Upper lobe of right lung (tissue), 1 donor: ENCODE measurements at regions not wholly inside any gene's neighbourhood (a gene's known extent, or its start where the extent isn't known, plus 50 kb on each side); places are given as distances from the start of the nearest gene placed in this dataset.
"Not testable (repeated sequence)": the region's sequence is repeated elsewhere in the genome, so short reads cannot be mapped to it uniquely, and the experiment has no call there.

Experiments used
- ATAC-seq: fragments of 200-7000 bp; cut with Tn5 transposase; one replicate; pipeline ENCODE4 v1.9.1; 2020; ENCODE audit warnings: mild to moderate bottlenecking, moderate library complexity
- DNase-seq: peaks from one replicate; pipeline ENCODE4 v3.0.0-alpha.2; 2020
- H3K27ac ChIP-seq: fragments of 200-600 bp; one replicate; pipeline ENCODE4 v1.8.0; 2022
- H3K27me3 ChIP-seq: fragments of 200-600 bp; one replicate; pipeline ENCODE4 v1.8.0; 2022; ENCODE audit warnings: mild to moderate bottlenecking
- H3K36me3 ChIP-seq: fragments of 200-600 bp; one replicate; pipeline ENCODE4 v1.8.0; 2022
- H3K4me1 ChIP-seq: fragments of 200-600 bp; one replicate; pipeline ENCODE4 v1.8.0; 2022
- H3K4me3 ChIP-seq: fragments of 200-600 bp; one replicate; pipeline ENCODE4 v1.8.0; 2022; ENCODE audit warnings: mild to moderate bottlenecking
- H3K9me3 ChIP-seq: fragments of 200-600 bp; one replicate; pipeline ENCODE4 v1.8.0; 2022
- intact Hi-C: fragments of 100-400 bp; cut with DNase I; formaldehyde crosslinking; loops from one replicate; pipeline ENCODE4 v1.11.0; 2022
- TF ChIP-seq, protein P1 (sequence below): fragments of 200-600 bp; IDR thresholded peaks from one replicate; pipeline ENCODE4 v1.8.0; 2022; ENCODE audit warnings: antibody characterized with exemption
- donor health status: DM: no; HTN: yes; CAD: no; lungs with severe emphysema.

DNA sequence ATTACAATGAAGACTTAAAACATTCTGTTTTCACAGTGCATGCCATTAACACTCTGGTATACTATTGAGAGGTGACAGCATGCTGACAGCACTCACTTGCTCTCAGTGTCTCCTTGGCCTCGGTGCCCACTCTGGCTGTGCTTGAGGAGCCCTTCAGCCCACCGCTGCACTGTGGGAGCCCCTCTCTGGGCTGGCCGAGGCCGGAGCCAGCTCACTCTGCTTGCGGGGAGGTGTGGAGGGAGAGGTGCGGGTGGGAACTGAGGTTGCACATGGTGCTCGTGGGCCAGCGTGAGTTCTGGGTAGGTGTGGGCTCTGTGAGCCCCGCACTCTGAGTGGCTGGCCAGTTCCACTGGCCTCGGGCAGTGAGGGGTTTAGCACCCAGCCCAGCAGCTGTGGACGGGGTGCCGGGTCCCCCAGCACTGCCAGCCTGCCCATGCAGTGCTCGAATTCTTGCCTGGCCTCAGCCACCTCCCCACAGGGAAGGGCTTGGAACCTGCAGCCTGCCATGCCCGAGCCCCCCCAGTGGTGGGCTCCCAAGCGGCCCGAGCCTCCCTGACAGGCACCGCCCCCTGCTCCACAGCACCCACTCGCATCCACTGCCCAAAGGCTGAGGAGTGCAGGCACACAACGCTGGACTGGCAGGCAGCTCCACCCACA is 135.3 kb upstream of the AR start:
- intact Hi-C loops: no loop called here
- Histone ChIP-seq H3K36me3 (no peaks in the 10 kb centered on the region), H3K27ac (no peak overlapping the region), H3K4me3 (no peak overlapping the region), H3K27me3 (no peaks in the 10 kb centered on the region), H3K9me3 (no peaks in the 10 kb centered on the region), H3K4me1 (no peaks in the 10 kb centered on the region)
- TF ChIP-seq, protein P1, sequence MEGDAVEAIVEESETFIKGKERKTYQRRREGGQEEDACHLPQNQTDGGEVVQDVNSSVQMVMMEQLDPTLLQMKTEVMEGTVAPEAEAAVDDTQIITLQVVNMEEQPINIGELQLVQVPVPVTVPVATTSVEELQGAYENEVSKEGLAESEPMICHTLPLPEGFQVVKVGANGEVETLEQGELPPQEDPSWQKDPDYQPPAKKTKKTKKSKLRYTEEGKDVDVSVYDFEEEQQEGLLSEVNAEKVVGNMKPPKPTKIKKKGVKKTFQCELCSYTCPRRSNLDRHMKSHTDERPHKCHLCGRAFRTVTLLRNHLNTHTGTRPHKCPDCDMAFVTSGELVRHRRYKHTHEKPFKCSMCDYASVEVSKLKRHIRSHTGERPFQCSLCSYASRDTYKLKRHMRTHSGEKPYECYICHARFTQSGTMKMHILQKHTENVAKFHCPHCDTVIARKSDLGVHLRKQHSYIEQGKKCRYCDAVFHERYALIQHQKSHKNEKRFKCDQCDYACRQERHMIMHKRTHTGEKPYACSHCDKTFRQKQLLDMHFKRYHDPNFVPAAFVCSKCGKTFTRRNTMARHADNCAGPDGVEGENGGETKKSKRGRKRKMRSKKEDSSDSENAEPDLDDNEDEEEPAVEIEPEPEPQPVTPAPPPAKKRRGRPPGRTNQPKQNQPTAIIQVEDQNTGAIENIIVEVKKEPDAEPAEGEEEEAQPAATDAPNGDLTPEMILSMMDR: no peak
- ATAC-seq (no peak), DNase-seq (no peak)

DNA sequence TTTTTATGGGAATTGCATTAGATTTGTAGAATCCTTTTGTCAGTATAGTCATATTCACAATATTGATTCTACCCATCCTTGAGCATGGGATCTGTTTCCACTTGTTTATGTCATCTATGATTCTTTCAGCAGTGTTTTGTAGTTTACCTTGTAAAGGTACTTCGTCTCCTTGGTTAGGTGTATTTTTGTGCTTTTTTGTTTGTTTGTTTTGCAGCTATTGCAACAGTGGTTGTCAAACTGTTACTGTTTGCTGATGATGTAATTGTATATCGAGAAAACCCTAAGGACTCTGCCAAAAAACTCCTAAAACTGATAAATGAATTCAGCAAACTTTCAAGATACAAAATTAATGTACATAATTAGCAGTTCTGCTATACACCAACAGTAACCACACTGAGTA is 127.9 kb upstream of the AR start:
- no peaks in the 10 kb centered on the region for H3K27me3 ChIP-seq
- no peak overlapping the region for H3K4me3 ChIP-seq
- TF ChIP-seq, protein P1: no peak
- H3K36me3 ChIP-seq: no peaks in the 10 kb centered on the region
- ATAC-seq: no peak
- no peak overlapping the region for H3K27ac ChIP-seq
- no peaks in the 10 kb centered on the region for H3K4me1 ChIP-seq
- H3K9me3 ChIP-seq: no peaks in the 10 kb centered on the region
- no peak for DNase-seq
- intact Hi-C loops: no loop called here

DNA sequence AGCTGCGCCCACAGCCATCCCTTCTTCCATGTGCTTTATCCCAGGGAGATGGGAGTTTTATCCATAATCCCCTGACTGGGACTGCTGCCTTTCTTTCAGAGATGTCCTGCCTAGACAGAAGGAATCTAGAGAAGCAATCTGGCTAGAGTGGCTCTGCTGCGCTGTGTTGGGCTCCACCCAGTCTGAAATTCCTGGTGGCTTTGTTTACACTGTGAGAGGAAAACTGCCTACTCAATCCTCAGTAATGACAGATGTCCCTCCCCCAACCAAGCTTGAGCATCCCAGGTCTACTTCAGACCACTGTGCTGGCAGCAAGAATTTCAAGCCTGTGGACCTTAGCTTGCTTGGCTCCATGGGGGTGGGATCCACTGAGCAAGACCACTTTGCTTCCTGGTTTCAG is 116.9 kb upstream of the AR start:
- Histone ChIP-seq H3K27ac (no peak overlapping the region), H3K36me3 (no peaks in the 10 kb centered on the region), H3K27me3 (no peaks in the 10 kb centered on the region), H3K4me3 (no peak overlapping the region), H3K4me1 (no peaks in the 10 kb centered on the region), H3K9me3 (no peaks in the 10 kb centered on the region)
- intact Hi-C loops: no loop called here
- TF ChIP-seq, protein P1: no peak
- ATAC-seq (no peak), DNase-seq (no peak)

DNA sequence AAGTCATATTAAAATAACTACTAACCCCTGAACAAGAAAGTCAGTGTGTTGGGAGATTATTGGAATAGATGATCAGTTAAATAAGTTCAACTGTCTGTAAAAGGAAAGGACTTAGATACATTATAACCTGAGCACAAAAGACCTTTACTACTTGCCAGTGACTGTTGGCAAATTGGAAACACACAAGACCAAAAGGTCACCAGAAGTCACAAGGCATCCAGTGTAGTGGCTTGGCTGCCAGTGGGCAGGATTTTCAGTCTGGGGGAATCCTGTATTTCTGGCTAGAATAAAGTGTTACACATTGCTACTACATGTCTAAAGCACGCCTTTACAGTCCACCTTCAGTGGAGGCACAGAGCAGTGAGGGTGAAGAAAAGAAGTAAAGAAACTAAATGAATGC is 108.3 kb upstream of the AR start:
- intact Hi-C loops: no loop called here
- Histone ChIP-seq H3K4me3 (no peak overlapping the region), H3K4me1 (no peaks in the 10 kb centered on the region), H3K27me3 (no peaks in the 10 kb centered on the region), H3K27ac (no peak overlapping the region), H3K36me3 (no peaks in the 10 kb centered on the region), H3K9me3 (no peaks in the 10 kb centered on the region)
- DNase-seq (no peak), ATAC-seq (no peak)
- TF ChIP-seq, protein P1: no peak

DNA sequence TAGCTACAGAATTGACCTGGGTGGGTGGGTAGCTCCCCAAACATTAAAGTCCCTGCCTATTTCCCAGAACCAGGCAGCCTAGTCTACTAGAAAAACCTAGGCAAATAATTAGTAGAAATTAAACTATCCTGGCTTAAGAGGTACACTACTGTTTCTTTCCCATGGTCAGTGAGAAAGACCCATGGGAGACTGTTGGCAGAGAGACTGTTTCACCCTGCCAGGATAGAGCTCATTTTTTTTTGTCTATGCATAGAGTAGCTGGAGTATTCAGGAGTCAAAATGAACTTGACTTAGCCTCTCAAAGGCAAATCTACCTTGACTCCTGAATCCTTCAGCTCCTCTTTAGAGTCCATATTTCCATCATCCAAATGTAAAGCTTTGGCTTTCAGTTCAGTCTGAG is 107.0 kb upstream of the AR start:
- H3K9me3 ChIP-seq: no peaks in the 10 kb centered on the region
- no peak overlapping the region for H3K27ac ChIP-seq
- H3K4me3 ChIP-seq: no peak overlapping the region
- ATAC-seq: no peak
- no peaks in the 10 kb centered on the region for H3K27me3 ChIP-seq
- no peak for DNase-seq
- intact Hi-C loops: no loop called here
- H3K36me3 ChIP-seq: no peaks in the 10 kb centered on the region
- no peaks in the 10 kb centered on the region for H3K4me1 ChIP-seq
- TF ChIP-seq, protein P1: no peak

DNA sequence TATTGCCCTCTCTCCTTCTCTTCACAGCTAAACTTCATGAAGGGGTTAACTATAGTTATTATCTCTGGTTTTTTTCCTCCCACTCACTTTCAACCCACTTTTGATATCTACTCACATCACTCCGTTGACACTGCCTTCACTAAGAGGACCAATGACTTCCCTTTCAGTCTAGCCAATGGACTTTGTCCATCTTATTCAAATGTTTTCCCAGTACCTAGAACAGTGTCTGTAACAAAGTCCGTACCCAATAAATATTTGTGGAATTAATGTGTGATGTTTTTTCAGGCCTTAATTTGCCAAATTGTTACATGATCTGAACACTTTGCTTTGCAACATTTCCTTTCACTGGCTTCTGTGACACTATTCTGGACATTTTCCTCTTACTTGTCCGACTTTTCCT is 106.0 kb upstream of the AR start:
- Histone ChIP-seq H3K36me3 (no peaks in the 10 kb centered on the region), H3K9me3 (no peaks in the 10 kb centered on the region), H3K27ac (no peak overlapping the region), H3K4me1 (no peaks in the 10 kb centered on the region), H3K4me3 (no peak overlapping the region), H3K27me3 (no peaks in the 10 kb centered on the region)
- TF ChIP-seq, protein P1: no peak
- intact Hi-C loops: no loop called here
- ATAC-seq: no peak
- DNase-seq: no peak

DNA sequence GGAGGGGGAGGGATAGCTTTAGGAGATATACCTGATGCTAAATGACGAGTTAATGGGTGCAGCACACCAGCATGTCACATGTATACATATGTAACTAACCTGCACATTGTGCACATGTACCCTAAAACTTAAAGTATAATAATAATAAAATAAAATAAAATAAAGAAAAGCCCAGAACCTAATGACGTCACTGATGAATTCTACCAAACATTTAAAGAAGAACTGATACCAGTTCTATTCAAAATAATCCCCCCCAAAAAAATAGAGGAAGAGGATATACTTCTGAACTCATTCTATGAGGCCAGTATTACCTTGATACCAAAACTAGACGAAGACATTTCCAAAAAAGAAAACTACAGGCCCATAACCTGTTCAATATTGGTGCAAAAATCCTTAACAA is 68.6 kb upstream of the AR start:
- DNase-seq, intact Hi-C loops, H3K27me3 ChIP-seq, H3K27ac ChIP-seq, H3K4me1 ChIP-seq, H3K9me3 ChIP-seq, H3K4me3 ChIP-seq, ATAC-seq, H3K36me3 ChIP-seq: not testable (repeated sequence)
